PC-3 (cell line): ENCODE measurements at regions not wholly inside any gene's neighbourhood (a gene's known extent, or its start where the extent isn't known, plus 50 kb on each side); places are given as distances from the start of the nearest gene placed in this dataset.

Experiments used
- ATAC-seq: fragments of 200-7000 bp; cut with Tn5 transposase; 2 replicates; pipeline ENCODE4 v1.9.1; 2020; ENCODE audit warnings: mild to moderate bottlenecking, moderate library complexity
- BruUV-seq: library from RNA; stranded (reverse); fragments of 400-500 nt; replicated peaks from 2 replicates; lab custom pipeline; 2021; lab: Mats Ljungman, UMichigan
- CTCF ChIA-PET: fragments of 300-600 bp; sonication (Branson Sonifier 250); formaldehyde crosslinking; loops from one replicate; lab custom pipeline; 2022; ENCODE audit warnings: antibody characterized with exemption; lab: Charles Lee
- POLR2A ChIA-PET: fragments of 300-600 bp; sonication (Branson Sonifier 250); formaldehyde crosslinking; loops from one replicate; lab custom pipeline; 2022; ENCODE audit warnings: antibody characterized with exemption; ENCODE audit not compliant: unreplicated experiment; lab: Charles Lee
- DNase-seq: peaks from one replicate; pipeline ENCODE4 v3.0.0-alpha.2; 2015
- H2AFZ ChIP-seq: fragments of 300-600 bp; sonication (generic); 2 replicates; pipeline ENCODE4 v1.6.0; 2016; ENCODE audit warnings: antibody characterized with exemption, low read length
- H3F3A ChIP-seq: fragments of 300-600 bp; sonication (generic); one replicate; pipeline ENCODE4 v1.6.0; 2017; ENCODE audit warnings: antibody characterized with exemption, low read length, control low read depth, mild to moderate bottlenecking; ENCODE audit not compliant: unreplicated experiment
- H3K27ac ChIP-seq: fragments of 300-600 bp; sonication (generic); 2 replicates; pipeline ENCODE4 v1.5.1; 2016; ENCODE audit warnings: mild to moderate bottlenecking, low read length
- H3K27me3 ChIP-seq: fragments of 300-600 bp; sonication (generic); 2 replicates; pipeline ENCODE4 v1.6.1; 2016; ENCODE audit warnings: low read length, mixed read lengths
- H3K36me3 ChIP-seq: fragments of 300-600 bp; sonication (generic); 2 replicates; pipeline ENCODE4 v1.6.1; 2016; ENCODE audit warnings: low read depth, mixed run types, low read length, mixed read lengths
- H3K4me1 ChIP-seq: fragments of 300-600 bp; sonication (generic); 2 replicates; pipeline ENCODE4 v1.5.1; 2016; ENCODE audit warnings: low read length; ENCODE audit not compliant: insufficient read depth
- H3K4me2 ChIP-seq: fragments of 300-600 bp; sonication (generic); 2 replicates; pipeline ENCODE4 v1.6.0; 2016; ENCODE audit warnings: low read length
- H3K4me3 ChIP-seq: fragments of 300-600 bp; sonication (generic); 2 replicates; pipeline ENCODE4 v1.5.1; 2016; ENCODE audit warnings: mild to moderate bottlenecking, low read length, mixed read lengths
- H3K79me2 ChIP-seq: fragments of 300-600 bp; sonication (generic); 2 replicates; pipeline ENCODE4 v1.6.1; 2017; ENCODE audit warnings: low read length, mixed read lengths
- H3K9ac ChIP-seq: fragments of 300-600 bp; sonication (generic); 2 replicates; pipeline ENCODE4 v1.6.0; 2016; ENCODE audit warnings: mild to moderate bottlenecking, low read length
- H3K9me2 ChIP-seq: fragments of 300-600 bp; sonication (generic); replicated peaks from 2 replicates; pipeline ENCODE4 v1.6.1; 2016; ENCODE audit warnings: mixed run types, low read length, mixed read lengths
- H3K9me3 ChIP-seq: fragments of 300-600 bp; sonication (generic); 2 replicates; pipeline ENCODE4 v1.6.1; 2016; ENCODE audit warnings: low read length, mixed read lengths
- H4K20me1 ChIP-seq: fragments of 300-600 bp; sonication (generic); 2 replicates; pipeline ENCODE4 v1.6.1; 2016; ENCODE audit warnings: low read length, mixed read lengths
- CTCF ChIP-seq: fragments of 300-600 bp; sonication (generic); conservative IDR thresholded peaks from 2 replicates; pipeline ENCODE4 v1.5.1; 2017; ENCODE audit warnings: antibody characterized with exemption, low read depth, mild to moderate bottlenecking, low read length
- EZH2 ChIP-seq: fragments of 300-600 bp; sonication (generic); IDR thresholded peaks from one replicate; pipeline ENCODE4 v1.6.1; 2017; ENCODE audit warnings: antibody characterized with exemption, mild to moderate bottlenecking, low read length; ENCODE audit not compliant: unreplicated experiment
- EZH2phosphoT487 ChIP-seq: fragments of 300-600 bp; sonication (generic); IDR thresholded peaks from 2 replicates; pipeline ENCODE4 v1.6.1; 2018; ENCODE audit warnings: mild to moderate bottlenecking, antibody characterized with exemption, low read length, borderline replicate concordance
- intact Hi-C: fragments of 100-400 bp; cut with micrococcal nuclease; formaldehyde crosslinking; loops from 2 replicates; pipeline ENCODE4 v1.9.0; 2023

- intact Hi-C loops, result no loop called here
- DNase-seq, result no peak
Measured at GRCh38 chr5:124519396-124519795, 227.0 kb downstream of the ZNF608 start.

GRCh38 chr5:124516567-124516966, 229.9 kb downstream of the ZNF608 start:
- ATAC-seq, result no peak
- Histone ChIP-seq H3K4me2 (no peak overlapping the region), H3K79me2 (no peaks in the 10 kb centered on the region), H3K36me3 (no peaks in the 10 kb centered on the region), H2AFZ (no peak overlapping the region), H3F3A (no peaks in the 10 kb centered on the region), H3K27me3 (no peaks in the 10 kb centered on the region), H3K9me3 (no peaks in the 10 kb centered on the region), H3K4me1 (no peaks in the 10 kb centered on the region), H3K27ac (no peak overlapping the region), H3K9me2 (no peaks in the 10 kb centered on the region), H3K4me3 (no peak overlapping the region), H4K20me1 (no peaks in the 10 kb centered on the region), H3K9ac (no peak overlapping the region)
- no TSS peak for BruUV-seq
- DNase-seq, result no peak
- TF ChIP-seq EZH2 (no peak), EZH2phosphoT487 (no peak), CTCF (no peak)
- intact Hi-C loops, result no loop called here
- ChIA-PET CTCF (no interaction called here), POLR2A (no interaction called here)

More at GRCh38 chr5:124519396-124519795, 227.0 kb downstream of the ZNF608 start:
- BruUV-seq, result no TSS peak
- H3K36me3 ChIP-seq, result no peaks in the 10 kb centered on the region
- H3K4me3 ChIP-seq, result no peak overlapping the region
- TF ChIP-seq EZH2phosphoT487 (no peak), EZH2 (no peak), CTCF (no peak)
- H3K27ac ChIP-seq, result no peak overlapping the region
- H4K20me1 ChIP-seq, result no peaks in the 10 kb centered on the region
- H3K9ac ChIP-seq, result no peak overlapping the region
- H3K9me2 ChIP-seq, result no peaks in the 10 kb centered on the region
- POLR2A ChIA-PET, result no interaction called here
- no peak for ATAC-seq
- no peaks in the 10 kb centered on the region for H3K4me1 ChIP-seq
- H3F3A ChIP-seq, result no peaks in the 10 kb centered on the region
- no peak overlapping the region for H2AFZ ChIP-seq
- H3K4me2 ChIP-seq, result no peak overlapping the region
- no peaks in the 10 kb centered on the region for H3K79me2 ChIP-seq
- H3K9me3 ChIP-seq, result no peaks in the 10 kb centered on the region
- CTCF ChIA-PET, result no interaction called here
- H3K27me3 ChIP-seq, result no peaks in the 10 kb centered on the region

GRCh38 chr5:124515497-124516245, 230.8 kb downstream of the ZNF608 start:
- no peaks in the 10 kb centered on the region for H3K36me3 ChIP-seq
- no peak for TF ChIP-seq EZH2
- no peak for TF ChIP-seq CTCF
- TF ChIP-seq EZH2phosphoT487, result no peak
- no peaks in the 10 kb centered on the region for H3K9me3 ChIP-seq
- no peaks in the 10 kb centered on the region for H3K4me1 ChIP-seq
- H3K4me3 ChIP-seq, result no peak overlapping the region
- H4K20me1 ChIP-seq, result no peaks in the 10 kb centered on the region
- POLR2A ChIA-PET, result interaction anchor here (0.6 kb wide), 1 partner anchor 80 kb away, joined by 3 read pairs; no protein-coding TSS in a partner anchor
- no peaks in the 10 kb centered on the region for H3K79me2 ChIP-seq
- intact Hi-C loops, result no loop called here
- no peak for DNase-seq
- no TSS peak for BruUV-seq
- no peak overlapping the region for H3K27ac ChIP-seq
- no peaks in the 10 kb centered on the region for H3K9me2 ChIP-seq
- CTCF ChIA-PET, result no interaction called here
- no peak overlapping the region for H3K9ac ChIP-seq
- H2AFZ ChIP-seq, result no peak overlapping the region
- H3K27me3 ChIP-seq, result no peaks in the 10 kb centered on the region
- no peak overlapping the region for H3K4me2 ChIP-seq
- no peaks in the 10 kb centered on the region for H3F3A ChIP-seq
- ATAC-seq, result no peak
